IMR-90 (cell line): ENCODE measurements at regions not wholly inside any gene's neighbourhood (a gene's known extent, or its start where the extent isn't known, plus 50 kb on each side); places are given as distances from the start of the nearest gene placed in this dataset.

Experiments used
- ATAC-seq: fragments of 200-7000 bp; cut with Tn5 transposase; 2 replicates; pipeline ENCODE4 v1.9.1; 2020; ENCODE audit warnings: low read depth, mild to moderate bottlenecking, moderate library complexity
- BruUV-seq: library from RNA; stranded (reverse); fragments of 400-500 nt; replicated peaks from 2 replicates; lab custom pipeline; 2021; lab: Mats Ljungman, UMichigan
- CTCF ChIA-PET: fragments of 300-600 bp; formaldehyde crosslinking; extraction: SDS; loops from one replicate; lab custom pipeline; 2021; ENCODE audit warnings: antibody characterized with exemption; lab: Yijun Ruan, JAX
- POLR2A ChIA-PET: fragments of 300-600 bp; sonication (Branson Sonifier 250); formaldehyde crosslinking; loops from one replicate; lab custom pipeline; 2022; ENCODE audit warnings: antibody characterized with exemption; ENCODE audit not compliant: unreplicated experiment; lab: Charles Lee
- DNase-seq: peaks from one replicate; pipeline ENCODE4 v3.0.0; 2013
- H2AFZ ChIP-seq: replicated peaks from 2 replicates; pipeline ENCODE3; 2013; ENCODE audit warnings: low read length, mild to moderate bottlenecking; ENCODE audit not compliant: poor library complexity
- H2AK5ac ChIP-seq: 2 replicates; pipeline ENCODE4 v1.6.1; 2013; ENCODE audit warnings: low read depth, low read length, inconsistent platforms
- H2AK9ac ChIP-seq: replicated peaks from 2 replicates; pipeline ENCODE3; 2013; ENCODE audit warnings: mild to moderate bottlenecking, low read depth, low read length, moderate library complexity; ENCODE audit not compliant: poor library complexity
- H2BK120ac ChIP-seq: 2 replicates; pipeline ENCODE4 v1.6.1; 2013; ENCODE audit warnings: low read depth, low read length, inconsistent platforms
- H2BK15ac ChIP-seq: 3 replicates; pipeline ENCODE4 v1.6.1; 2013; ENCODE audit warnings: low read depth, low read length, inconsistent platforms
- H2BK20ac ChIP-seq: 2 replicates; pipeline ENCODE4 v1.6.1; 2013; ENCODE audit warnings: low read depth, mild to moderate bottlenecking, inconsistent platforms, low read length, moderate library complexity
- H2BK5ac ChIP-seq: 2 replicates; pipeline ENCODE4 v1.6.1; 2013; ENCODE audit warnings: mild to moderate bottlenecking, low read depth, low read length, inconsistent platforms; ENCODE audit not compliant: poor library complexity, severe bottlenecking
- H3K14ac ChIP-seq: replicated peaks from 2 replicates; pipeline ENCODE4 v1.6.1; 2013; ENCODE audit warnings: low read depth, low read length, inconsistent platforms
- H3K18ac ChIP-seq: 2 replicates; pipeline ENCODE4 v1.6.1; 2013; ENCODE audit warnings: low read depth, low read length, control low read depth
- H3K23ac ChIP-seq: 2 replicates; pipeline ENCODE4 v1.6.1; 2013; ENCODE audit warnings: low read depth, low read length, inconsistent platforms
- H3K27ac ChIP-seq: 2 replicates; pipeline ENCODE4 v1.5.1; 2013; ENCODE audit warnings: mild to moderate bottlenecking, control low read depth, low read length; ENCODE audit not compliant: insufficient read depth
- H3K27me3 ChIP-seq: 2 replicates; pipeline ENCODE4 v1.6.1; 2013; ENCODE audit warnings: low read length; ENCODE audit not compliant: control insufficient read depth, insufficient read depth
- H3K36me3 ChIP-seq: 2 replicates; pipeline ENCODE4 v1.6.1; 2013; ENCODE audit warnings: low read length, mixed read lengths; ENCODE audit not compliant: control insufficient read depth, insufficient read depth
- H3K4ac ChIP-seq: 2 replicates; pipeline ENCODE4 v1.6.1; 2013; ENCODE audit warnings: low read depth, low read length, inconsistent platforms
- H3K4me1 ChIP-seq: 2 replicates; pipeline ENCODE4 v1.6.1; 2013; ENCODE audit warnings: low read length, mixed read lengths; ENCODE audit not compliant: control insufficient read depth, insufficient read depth
- H3K4me2 ChIP-seq: 2 replicates; pipeline ENCODE4 v1.6.1; 2013; ENCODE audit warnings: low read depth, mild to moderate bottlenecking, control low read depth, low read length, moderate library complexity
- H3K4me3 ChIP-seq: 2 replicates; pipeline ENCODE4 v1.5.1; 2013; ENCODE audit warnings: low read depth, mild to moderate bottlenecking, control low read depth, low read length, moderate library complexity; ENCODE audit not compliant: insufficient read depth
- H3K56ac ChIP-seq: 2 replicates; pipeline ENCODE4 v1.6.1; 2013; ENCODE audit warnings: low read length, inconsistent platforms; ENCODE audit not compliant: insufficient read depth; ENCODE audit errors: extremely low read depth
- H3K79me1 ChIP-seq, 2 experiments: 2 replicates each; pipeline ENCODE4 v1.6.1; 2013; ENCODE audit warnings: low read length in 2 of 2, inconsistent platforms in 1 of 2, low read depth in 1 of 2
- H3K9ac ChIP-seq: 2 replicates; pipeline ENCODE4 v1.6.1; 2013; ENCODE audit warnings: low read depth, low read length, control low read depth
- H3K9me1 ChIP-seq: 2 replicates; pipeline ENCODE4 v1.6.1; 2013; ENCODE audit warnings: low read length, inconsistent platforms; ENCODE audit not compliant: insufficient read depth
- H3K9me3 ChIP-seq: 2 replicates; pipeline ENCODE4 v1.6.1; 2013; ENCODE audit warnings: low read length; ENCODE audit not compliant: control insufficient read depth, insufficient read depth
- H4K20me1 ChIP-seq: 2 replicates; pipeline ENCODE4 v1.6.1; 2013; ENCODE audit warnings: low read length, inconsistent platforms; ENCODE audit not compliant: insufficient read depth
- H4K5ac ChIP-seq: 2 replicates; pipeline ENCODE4 v1.6.1; 2013; ENCODE audit warnings: mild to moderate bottlenecking, low read depth, low read length, control low read depth
- H4K8ac ChIP-seq, 2 experiments: 2 replicates each; pipeline ENCODE4 v1.6.1; 2013; ENCODE audit warnings: low read depth in 2 of 2, low read length in 2 of 2, control low read depth in 1 of 2, inconsistent platforms in 1 of 2
- H4K91ac ChIP-seq: 2 replicates; pipeline ENCODE4 v1.6.1; 2013; ENCODE audit warnings: low read depth, low read length, inconsistent platforms; ENCODE audit not compliant: insufficient read depth
- CEBPB ChIP-seq: IDR thresholded peaks from 2 replicates; pipeline ENCODE4 v1.6.1; 2012; ENCODE audit warnings: low read depth, low read length, improper control_type of control experiment
- CHD1 ChIP-seq: IDR thresholded peaks from 2 replicates; pipeline ENCODE4 v1.6.1; 2012; ENCODE audit warnings: low read depth, low read length, improper control_type of control experiment
- CTCF ChIP-seq: conservative IDR thresholded peaks from 2 replicates; pipeline ENCODE4 v1.5.1; 2012; ENCODE audit warnings: mild to moderate bottlenecking, low read depth, low read length, improper control_type of control experiment
- FOS ChIP-seq: fragments of 150-350 bp; IDR thresholded peaks from 2 replicates; pipeline ENCODE4 v1.6.1; 2016; ENCODE audit warnings: low read depth, low read length
- MAFK ChIP-seq: IDR thresholded peaks from 2 replicates; pipeline ENCODE4 v1.6.1; 2012; ENCODE audit warnings: low read depth, low read length, improper control_type of control experiment
- MAZ ChIP-seq: IDR thresholded peaks from 2 replicates; pipeline ENCODE4 v1.6.1; 2012; ENCODE audit warnings: low read depth, mild to moderate bottlenecking, low read length, improper control_type of control experiment, moderate library complexity, borderline replicate concordance
- MXI1 ChIP-seq: IDR thresholded peaks from 2 replicates; pipeline ENCODE4 v1.6.1; 2012; ENCODE audit warnings: low read depth, mild to moderate bottlenecking, low read length, moderate library complexity, borderline replicate concordance
- NFE2L2 ChIP-seq: fragments of 150-350 bp; IDR thresholded peaks from 2 replicates; pipeline ENCODE4 v1.6.1; 2016; ENCODE audit warnings: low read depth, mild to moderate bottlenecking, low read length
- POLR2A ChIP-seq: IDR thresholded peaks from 2 replicates; pipeline ENCODE4 v1.6.1; 2012; ENCODE audit warnings: mild to moderate bottlenecking, low read depth, low read length
- RAD21 ChIP-seq: IDR thresholded peaks from 2 replicates; pipeline ENCODE4 v1.6.1; 2012; ENCODE audit warnings: low read length, improper control_type of control experiment
- RCOR1 ChIP-seq: IDR thresholded peaks from 2 replicates; pipeline ENCODE4 v1.6.1; 2012; ENCODE audit warnings: mild to moderate bottlenecking, low read length, improper control_type of control experiment; ENCODE audit not compliant: insufficient replicate concordance
- RFX5 ChIP-seq: IDR thresholded peaks from 2 replicates; pipeline ENCODE4 v1.8.0; 2012; ENCODE audit warnings: low read depth, mild to moderate bottlenecking, low read length, moderate library complexity
- SMC3 ChIP-seq: fragments of 150-350 bp; IDR thresholded peaks from 2 replicates; pipeline ENCODE4 v1.6.1; 2016; ENCODE audit warnings: low read depth, mild to moderate bottlenecking, antibody characterized with exemption, low read length, moderate library complexity
- WGBS, 2 experiments: methylation state at CpG; one replicate each; pipeline versions ENCODE4 v1.1.5 to v1.1.7; 2013; ENCODE audit warnings: missing lambda C conversion rate in 2 of 2; ENCODE audit not compliant: insufficient read length in 1 of 2; ENCODE audit errors: extremely low coverage in 2 of 2; 5-methylcytosine and 5-hydroxymethylcytosine counted together
- dilution Hi-C: fragments of 300-500 bp; cut with HindIII; formaldehyde crosslinking; loops from one replicate; pipeline ENCODE4 v1.14.3; 2018; ENCODE audit warnings: low sequenced_read_pairs; ENCODE audit not compliant: unreplicated experiment
- in situ Hi-C: fragments of 300-500 bp; cut with MboI; formaldehyde crosslinking; loops from 3 replicates; pipeline ENCODE4 v1.14.3; 2019; ENCODE audit warnings: low sequenced_read_pairs, inconsistent platforms, mixed read lengths
- intact Hi-C: fragments of 100-400 bp; cut with micrococcal nuclease; formaldehyde crosslinking; loops from 2 replicates; pipeline ENCODE4 v1.10.0; 2022
- TF ChIP-seq, protein P1 (sequence below): fragments of 150-350 bp; IDR thresholded peaks from 2 replicates; pipeline ENCODE4 v1.6.1; 2016; ENCODE audit warnings: low read depth, mild to moderate bottlenecking, low read length, moderate library complexity, borderline replicate concordance
- TF ChIP-seq, protein P2 (sequence below): fragments of 150-350 bp; IDR thresholded peaks from 2 replicates; pipeline ENCODE4 v1.6.1; 2017; ENCODE audit warnings: mild to moderate bottlenecking, antibody characterized with exemption, low read length, low read depth

GRCh38 chr2:7934476-7934875, 747.4 kb upstream of the ID2 start:
- H2BK120ac ChIP-seq, result no peak overlapping the region
- no peak overlapping the region for H2BK20ac ChIP-seq
- CTCF ChIA-PET, result no interaction called here
- H2BK5ac ChIP-seq, result no peak overlapping the region
- in situ Hi-C loops (no loop called here), dilution Hi-C loops (no loop called here), intact Hi-C loops (no loop called here)
- H2AFZ ChIP-seq, result no peak overlapping the region
- H3K14ac ChIP-seq, result no peak overlapping the region
- no CpG with 5 or more reads among the region's 4 CpGs for WGBS, 2 experiments
- no peak overlapping the region for H2AK9ac ChIP-seq
- no peak overlapping the region for H3K27ac ChIP-seq
- no peak overlapping the region for H3K4me2 ChIP-seq
- TF ChIP-seq NFE2L2 (no peak), SMC3 (no peak), MXI1 (no peak), RCOR1 (no peak), MAFK (no peak), POLR2A (no peak), CEBPB (no peak), MAZ (no peak), CTCF (no peak), RFX5 (no peak), RAD21 (no peak), CHD1 (no peak), FOS (no peak)
- TF ChIP-seq, protein P1, sequence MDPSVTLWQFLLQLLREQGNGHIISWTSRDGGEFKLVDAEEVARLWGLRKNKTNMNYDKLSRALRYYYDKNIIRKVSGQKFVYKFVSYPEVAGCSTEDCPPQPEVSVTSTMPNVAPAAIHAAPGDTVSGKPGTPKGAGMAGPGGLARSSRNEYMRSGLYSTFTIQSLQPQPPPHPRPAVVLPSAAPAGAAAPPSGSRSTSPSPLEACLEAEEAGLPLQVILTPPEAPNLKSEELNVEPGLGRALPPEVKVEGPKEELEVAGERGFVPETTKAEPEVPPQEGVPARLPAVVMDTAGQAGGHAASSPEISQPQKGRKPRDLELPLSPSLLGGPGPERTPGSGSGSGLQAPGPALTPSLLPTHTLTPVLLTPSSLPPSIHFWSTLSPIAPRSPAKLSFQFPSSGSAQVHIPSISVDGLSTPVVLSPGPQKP, result no peak
- TF ChIP-seq, protein P2, sequence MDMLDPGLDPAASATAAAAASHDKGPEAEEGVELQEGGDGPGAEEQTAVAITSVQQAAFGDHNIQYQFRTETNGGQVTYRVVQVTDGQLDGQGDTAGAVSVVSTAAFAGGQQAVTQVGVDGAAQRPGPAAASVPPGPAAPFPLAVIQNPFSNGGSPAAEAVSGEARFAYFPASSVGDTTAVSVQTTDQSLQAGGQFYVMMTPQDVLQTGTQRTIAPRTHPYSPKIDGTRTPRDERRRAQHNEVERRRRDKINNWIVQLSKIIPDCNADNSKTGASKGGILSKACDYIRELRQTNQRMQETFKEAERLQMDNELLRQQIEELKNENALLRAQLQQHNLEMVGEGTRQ, result no peak
- H3K9me3 ChIP-seq, result no peaks in the 10 kb centered on the region
- no peaks in the 10 kb centered on the region for H3K79me1 ChIP-seq
- H3K9ac ChIP-seq, result no peak overlapping the region
- no peak overlapping the region for H2BK15ac ChIP-seq
- no peaks in the 10 kb centered on the region for H4K20me1 ChIP-seq
- no peak overlapping the region for H3K4ac ChIP-seq
- H3K27me3 ChIP-seq, result no peaks in the 10 kb centered on the region
- H3K18ac ChIP-seq, result no peak overlapping the region
- no TSS peak for BruUV-seq
- H3K56ac ChIP-seq, result no peak overlapping the region
- H3K36me3 ChIP-seq, result no peaks in the 10 kb centered on the region
- no peak overlapping the region for H4K8ac ChIP-seq
- no peak overlapping the region for H4K91ac ChIP-seq
- POLR2A ChIA-PET, result no interaction called here
- DNase-seq (no peak), ATAC-seq (no peak)
- H3K4me3 ChIP-seq, result no peak overlapping the region
- H4K5ac ChIP-seq, result no peak overlapping the region
- no peaks in the 10 kb centered on the region for H3K9me1 ChIP-seq
- no peak overlapping the region for H3K23ac ChIP-seq
- no peak overlapping the region for H2AK5ac ChIP-seq
- H3K4me1 ChIP-seq, result no peaks in the 10 kb centered on the region
